ENCODE measurements at regions not wholly inside any gene's neighbourhood (a gene's known extent, or its start where the extent isn't known, plus 50 kb on each side); places are given as distances from the start of the nearest gene placed in this dataset.

GRCh38 chr3:95312650-95313049 is 1249.8 kb downstream of the NSUN3 start:
- no peaks in the 10 kb centered on the region for H3K36me3 ChIP-seq (ENCODE audit: control insufficient read depth in 1 of 2, insufficient read depth in 2 of 2, low read depth in 1 of 2, low read length in 2 of 2)
- no peak overlapping the region for H3K23ac ChIP-seq (ENCODE audit: low read length in 2 of 2)
- no peak overlapping the region for H3K4me2 ChIP-seq (ENCODE audit: low read length, poor library complexity, severe bottlenecking)
- H3K4me3 ChIP-seq (ENCODE audit: insufficient read depth in 1 of 2, low read depth in 1 of 2, low read length in 2 of 2) = no peak overlapping the region
- H2BK12ac ChIP-seq (ENCODE audit: low read length in 2 of 2) = no peak overlapping the region
- H3K79me1 ChIP-seq (replicated peaks; ENCODE audit: low read length, poor library complexity, severe bottlenecking) = no peaks in the 10 kb centered on the region
- H2AK5ac ChIP-seq (ENCODE audit: low read length, severe bottlenecking) = no peak overlapping the region
- no peaks in the 10 kb centered on the region for H3K4me1 ChIP-seq (ENCODE audit: control insufficient read depth, insufficient read depth, low read depth, low read length)
- H3K27ac ChIP-seq (ENCODE audit: low read length, poor library complexity, severe bottlenecking) = no peak overlapping the region
- H3K18ac ChIP-seq (ENCODE audit: low read depth in 1 of 2, low read length in 2 of 2) = no peak overlapping the region
- H3K9me3 ChIP-seq (ENCODE audit: control insufficient read depth, low read length) = peaks cover 9% of the 10 kb centered on the region
- no peak for DNase-seq
- H3K9ac ChIP-seq (ENCODE audit: low read length) = no peak overlapping the region
- H3K4ac ChIP-seq (ENCODE audit: low read depth in 1 of 2, low read length in 2 of 2) = no peak overlapping the region
- no peaks in the 10 kb centered on the region for H3K27me3 ChIP-seq (ENCODE audit: control insufficient read depth in 1 of 2, insufficient read depth in 1 of 2, low read length in 2 of 2)
- H2AFZ ChIP-seq (ENCODE audit: low read depth, low read length) = no peak overlapping the region
- no peak overlapping the region for H4K91ac ChIP-seq (ENCODE audit: low read length)
- H3K14ac ChIP-seq (ENCODE audit: low read length in 2 of 2) = no peak overlapping the region
- no peak overlapping the region for H2BK5ac ChIP-seq (ENCODE audit: low read depth, low read length, poor library complexity, severe bottlenecking)
- no peak overlapping the region for H2BK15ac ChIP-seq (ENCODE audit: low read depth, poor library complexity, severe bottlenecking)
- 85% methylated on average over 2 of the region's 3 CpGs for WGBS
- no peak overlapping the region for H2BK120ac ChIP-seq (ENCODE audit: low read depth, low read length)
- H4K8ac ChIP-seq (ENCODE audit: low read length) = no peak overlapping the region

- H3K27ac ChIP-seq (ENCODE audit: low read length, poor library complexity, severe bottlenecking) = no peak overlapping the region
- H2AFZ ChIP-seq (ENCODE audit: low read depth, low read length) = no peak overlapping the region
- no peaks in the 10 kb centered on the region for H3K27me3 ChIP-seq (ENCODE audit: control insufficient read depth in 1 of 2, insufficient read depth in 1 of 2, low read length in 2 of 2)
- H3K9me3 ChIP-seq (ENCODE audit: control insufficient read depth, low read length) = peaks cover 9% of the 10 kb centered on the region
- no peak overlapping the region for H2BK12ac ChIP-seq (ENCODE audit: low read length in 2 of 2)
- H3K14ac ChIP-seq (ENCODE audit: low read length in 2 of 2) = no peak overlapping the region
- H3K4me1 ChIP-seq (ENCODE audit: control insufficient read depth, insufficient read depth, low read depth, low read length) = no peaks in the 10 kb centered on the region
- no peak overlapping the region for H3K23ac ChIP-seq (ENCODE audit: low read length in 2 of 2)
- no peak overlapping the region for H3K4me2 ChIP-seq (ENCODE audit: low read length, poor library complexity, severe bottlenecking)
- peak; percentile 5 for DNase-seq
- no peak overlapping the region for H2BK15ac ChIP-seq (ENCODE audit: low read depth, poor library complexity, severe bottlenecking)
- 49% methylated on average over 3 of the region's 3 CpGs for WGBS
- no peak overlapping the region for H3K18ac ChIP-seq (ENCODE audit: low read depth in 1 of 2, low read length in 2 of 2)
- H3K4me3 ChIP-seq (ENCODE audit: insufficient read depth in 1 of 2, low read depth in 1 of 2, low read length in 2 of 2) = no peak overlapping the region
- no peaks in the 10 kb centered on the region for H3K36me3 ChIP-seq (ENCODE audit: control insufficient read depth in 1 of 2, insufficient read depth in 2 of 2, low read depth in 1 of 2, low read length in 2 of 2)
- H3K79me1 ChIP-seq (replicated peaks; ENCODE audit: low read length, poor library complexity, severe bottlenecking) = no peaks in the 10 kb centered on the region
- H4K8ac ChIP-seq (ENCODE audit: low read length) = no peak overlapping the region
- no peak overlapping the region for H3K9ac ChIP-seq (ENCODE audit: low read length)
- H4K91ac ChIP-seq (ENCODE audit: low read length) = no peak overlapping the region
- H2BK5ac ChIP-seq (ENCODE audit: low read depth, low read length, poor library complexity, severe bottlenecking) = no peak overlapping the region
- H2AK5ac ChIP-seq (ENCODE audit: low read length, severe bottlenecking) = no peak overlapping the region
- H3K4ac ChIP-seq (ENCODE audit: low read depth in 1 of 2, low read length in 2 of 2) = no peak overlapping the region
- H2BK120ac ChIP-seq (ENCODE audit: low read depth, low read length) = no peak overlapping the region
These were observed 1257.1 kb downstream of the NSUN3 start for GRCh38 chr3:95319921-95320494.

- Histone ChIP-seq H2BK15ac (ENCODE audit: low read depth, poor library complexity, severe bottlenecking) (no peak overlapping the region), H2BK120ac (ENCODE audit: low read depth, low read length) (no peak overlapping the region), H3K9ac (ENCODE audit: low read length) (no peak overlapping the region), H2AFZ (ENCODE audit: low read depth, low read length) (no peak overlapping the region), H3K36me3 (ENCODE audit: control insufficient read depth in 1 of 2, insufficient read depth in 2 of 2, low read depth in 1 of 2, low read length in 2 of 2) (no peaks in the 10 kb centered on the region), H3K18ac (ENCODE audit: low read depth in 1 of 2, low read length in 2 of 2) (no peak overlapping the region), H3K23ac (ENCODE audit: low read length in 2 of 2) (no peak overlapping the region), H3K4me3 (ENCODE audit: insufficient read depth in 1 of 2, low read depth in 1 of 2, low read length in 2 of 2) (no peak overlapping the region), H3K4me2 (ENCODE audit: low read length, poor library complexity, severe bottlenecking) (no peak overlapping the region), H2BK12ac (ENCODE audit: low read length in 2 of 2) (no peak overlapping the region), H3K4ac (ENCODE audit: low read depth in 1 of 2, low read length in 2 of 2) (no peak overlapping the region), H3K27me3 (ENCODE audit: control insufficient read depth in 1 of 2, insufficient read depth in 1 of 2, low read length in 2 of 2) (no peaks in the 10 kb centered on the region), H3K79me1 (replicated peaks; ENCODE audit: low read length, poor library complexity, severe bottlenecking) (no peaks in the 10 kb centered on the region), H3K14ac (ENCODE audit: low read length in 2 of 2) (no peak overlapping the region), H4K8ac (ENCODE audit: low read length) (no peak overlapping the region), H3K27ac (ENCODE audit: low read length, poor library complexity, severe bottlenecking) (no peak overlapping the region), H3K9me3 (ENCODE audit: control insufficient read depth, low read length) (peaks cover 31% of the 10 kb centered on the region), H4K91ac (ENCODE audit: low read length) (no peak overlapping the region), H2BK5ac (ENCODE audit: low read depth, low read length, poor library complexity, severe bottlenecking) (no peak overlapping the region), H2AK5ac (ENCODE audit: low read length, severe bottlenecking) (no peak overlapping the region), H3K4me1 (ENCODE audit: control insufficient read depth, insufficient read depth, low read depth, low read length) (no peaks in the 10 kb centered on the region)
- no peak for DNase-seq
- WGBS = 40% methylated on average over 1 of the region's 2 CpGs
These were observed 1264.6 kb downstream of the NSUN3 start for GRCh38 chr3:95327478-95327877.

- Histone ChIP-seq H3K9ac (ENCODE audit: low read length) (no peak overlapping the region), H2BK120ac (ENCODE audit: low read depth, low read length) (no peak overlapping the region), H3K23ac (ENCODE audit: low read length in 2 of 2) (no peak overlapping the region), H2BK12ac (ENCODE audit: low read length in 2 of 2) (no peak overlapping the region), H3K27me3 (ENCODE audit: control insufficient read depth in 1 of 2, insufficient read depth in 1 of 2, low read length in 2 of 2) (no peaks in the 10 kb centered on the region), H4K8ac (ENCODE audit: low read length) (no peak overlapping the region), H4K91ac (ENCODE audit: low read length) (no peak overlapping the region), H2BK15ac (ENCODE audit: low read depth, poor library complexity, severe bottlenecking) (no peak overlapping the region), H2AFZ (ENCODE audit: low read depth, low read length) (no peak overlapping the region), H3K27ac (ENCODE audit: low read length, poor library complexity, severe bottlenecking) (no peak overlapping the region), H3K4me2 (ENCODE audit: low read length, poor library complexity, severe bottlenecking) (no peak overlapping the region), H2BK5ac (ENCODE audit: low read depth, low read length, poor library complexity, severe bottlenecking) (no peak overlapping the region), H3K36me3 (ENCODE audit: control insufficient read depth in 1 of 2, insufficient read depth in 2 of 2, low read depth in 1 of 2, low read length in 2 of 2) (no peaks in the 10 kb centered on the region), H3K4me3 (ENCODE audit: insufficient read depth in 1 of 2, low read depth in 1 of 2, low read length in 2 of 2) (no peak overlapping the region), H3K79me1 (replicated peaks; ENCODE audit: low read length, poor library complexity, severe bottlenecking) (no peaks in the 10 kb centered on the region), H3K4ac (ENCODE audit: low read depth in 1 of 2, low read length in 2 of 2) (no peak overlapping the region), H2AK5ac (ENCODE audit: low read length, severe bottlenecking) (no peak overlapping the region), H3K4me1 (ENCODE audit: control insufficient read depth, insufficient read depth, low read depth, low read length) (no peaks in the 10 kb centered on the region), H3K14ac (ENCODE audit: low read length in 2 of 2) (no peak overlapping the region), H3K9me3 (ENCODE audit: control insufficient read depth, low read length) (peaks cover 12% of the 10 kb centered on the region), H3K18ac (ENCODE audit: low read depth in 1 of 2, low read length in 2 of 2) (no peak overlapping the region)
- 72% methylated on average over 2 of the region's 2 CpGs for WGBS
- no peak for DNase-seq
These were observed 1271.0 kb downstream of the NSUN3 start for GRCh38 chr3:95333826-95334225.
